Left ventricle myocardium inferior (tissue), 1 donor: ENCODE measurements at regions not wholly inside any gene's neighbourhood (a gene's known extent, or its start where the extent isn't known, plus 50 kb on each side); places are given as distances from the start of the nearest gene placed in this dataset.
"Not testable (repeated sequence)": the region's sequence is repeated elsewhere in the genome, so short reads cannot be mapped to it uniquely, and the experiment has no call there.

Source experiments
- DNase-seq: peaks from one replicate; pipeline ENCODE4 v3.0.0-alpha.2; 2020
- H3K27ac ChIP-seq: fragments of 200-600 bp; replicated peaks from 2 replicates; pipeline ENCODE4 v1.8.0; 2021
- H3K27me3 ChIP-seq: fragments of 200-600 bp; 2 replicates; pipeline ENCODE4 v1.8.0; 2021; ENCODE audit warnings: low read depth
- H3K36me3 ChIP-seq: fragments of 200-600 bp; 2 replicates; pipeline ENCODE4 v1.8.0; 2021
- H3K4me1 ChIP-seq: fragments of 200-600 bp; 2 replicates; pipeline ENCODE4 v1.8.0; 2021
- H3K4me3 ChIP-seq: fragments of 200-600 bp; 2 replicates; pipeline ENCODE4 v1.8.0; 2021; ENCODE audit warnings: mild to moderate bottlenecking, moderate library complexity
- H3K9me3 ChIP-seq: fragments of 200-600 bp; replicated peaks from 2 replicates; pipeline ENCODE4 v1.8.0; 2021
- CTCF ChIP-seq: fragments of 200-600 bp; IDR thresholded peaks from 2 replicates; pipeline ENCODE4 v1.8.0; 2021; ENCODE audit warnings: antibody characterized with exemption, mild to moderate bottlenecking, borderline replicate concordance
- intact Hi-C: fragments of 100-400 bp; cut with micrococcal nuclease; formaldehyde crosslinking; loops from one replicate; pipeline ENCODE4 v1.11.0; 2022
- donor health status: DM: no; HTN: yes; CAD: no; lungs with severe emphysema.

GRCh38 chrX:966396-967070 lies 245.9 kb downstream of the CRLF2 start:
- Histone ChIP-seq H3K4me1 (no peaks in the 10 kb centered on the region), H3K36me3 (no peaks in the 10 kb centered on the region), H3K27me3 (peaks cover 26% of the 10 kb centered on the region), H3K27ac (no peak overlapping the region), H3K4me3 (no peak overlapping the region), H3K9me3 (no peaks in the 10 kb centered on the region)
- no peak for TF ChIP-seq CTCF
- intact Hi-C loops = no loop called here
- no peak for DNase-seq

GRCh38 chrX:964831-965416 lies 247.5 kb downstream of the CRLF2 start:
- intact Hi-C loops = no loop called here
- no peaks in the 10 kb centered on the region for H3K36me3 ChIP-seq
- TF ChIP-seq CTCF = no peak
- no peaks in the 10 kb centered on the region for H3K4me1 ChIP-seq
- no peak overlapping the region for H3K4me3 ChIP-seq
- H3K27ac ChIP-seq = no peak overlapping the region
- no peak for DNase-seq
- H3K9me3 ChIP-seq = no peaks in the 10 kb centered on the region
- peaks cover 40% of the 10 kb centered on the region for H3K27me3 ChIP-seq

GRCh38 chrX:960821-961220 lies 251.6 kb downstream of the CRLF2 start:
- Histone ChIP-seq H3K4me3 (no peak overlapping the region), H3K9me3 (no peaks in the 10 kb centered on the region), H3K27me3 (peaks cover 30% of the 10 kb centered on the region), H3K4me1 (no peaks in the 10 kb centered on the region), H3K36me3 (no peaks in the 10 kb centered on the region), H3K27ac (no peak overlapping the region)
- no peak for TF ChIP-seq CTCF
- intact Hi-C loops = no loop called here
- DNase-seq = no peak

- Histone ChIP-seq H3K4me3 (no peak overlapping the region), H3K27me3 (peaks cover 27% of the 10 kb centered on the region), H3K9me3 (no peaks in the 10 kb centered on the region), H3K36me3 (no peaks in the 10 kb centered on the region), H3K4me1 (no peaks in the 10 kb centered on the region), H3K27ac (no peak overlapping the region)
- intact Hi-C loops = no loop called here
- TF ChIP-seq CTCF = no peak
- DNase-seq = no peak
Measured at GRCh38 chrX:959595-959994, 252.9 kb downstream of the CRLF2 start.

GRCh38 chrX:955168-955781 lies 257.2 kb downstream of the CRLF2 start:
- H3K27ac ChIP-seq, intact Hi-C loops, H3K9me3 ChIP-seq, DNase-seq, H3K4me1 ChIP-seq, H3K36me3 ChIP-seq, H3K4me3 ChIP-seq, H3K27me3 ChIP-seq: not testable (repeated sequence)

- Histone ChIP-seq H3K9me3 (no peaks in the 10 kb centered on the region), H3K4me1 (no peaks in the 10 kb centered on the region), H3K27me3 (no peaks in the 10 kb centered on the region), H3K4me3 (no peak overlapping the region), H3K36me3 (no peaks in the 10 kb centered on the region), H3K27ac (no peak overlapping the region)
- no peak for DNase-seq
- no peak for TF ChIP-seq CTCF
- intact Hi-C loops = no loop called here
Measured at GRCh38 chrX:953879-954482, 258.5 kb downstream of the CRLF2 start.
